H9 (cell line): ENCODE measurements at regions not wholly inside any gene's neighbourhood (a gene's known extent, or its start where the extent isn't known, plus 50 kb on each side); places are given as distances from the start of the nearest gene placed in this dataset.

Source experiments
- DNase-seq: peaks from one replicate; pipeline ENCODE4 v3.0.0-alpha.2; 2017
- H2AFZ ChIP-seq: one replicate; pipeline ENCODE4 v1.6.1; 2013; ENCODE audit warnings: mild to moderate bottlenecking, low read length, control low read depth, moderate library complexity
- H2AK5ac ChIP-seq: 2 replicates; pipeline ENCODE4 v1.6.1; 2013; ENCODE audit warnings: low read length, control low read depth, mixed read lengths; ENCODE audit not compliant: insufficient read length
- H2BK120ac ChIP-seq: one replicate; pipeline ENCODE4 v1.6.1; 2013; ENCODE audit warnings: low read depth, mild to moderate bottlenecking, low read length, control low read depth, inconsistent platforms; ENCODE audit not compliant: poor library complexity, severe bottlenecking
- H2BK12ac ChIP-seq: 2 replicates; pipeline ENCODE4 v1.6.1; 2013; ENCODE audit warnings: low read length, control low read depth, mixed read lengths, low read depth; ENCODE audit not compliant: insufficient read length
- H2BK15ac ChIP-seq: 2 replicates; pipeline ENCODE4 v1.6.1; 2013; ENCODE audit warnings: low read depth, low read length, control low read depth
- H2BK20ac ChIP-seq: one replicate; pipeline ENCODE4 v1.6.1; 2013; ENCODE audit warnings: low read depth, mild to moderate bottlenecking, low read length, control low read depth, inconsistent platforms; ENCODE audit not compliant: poor library complexity, severe bottlenecking
- H2BK5ac ChIP-seq: 2 replicates; pipeline ENCODE4 v1.6.1; 2013; ENCODE audit warnings: low read length, control low read depth, mixed read lengths; ENCODE audit not compliant: insufficient read length
- H3K14ac ChIP-seq: 2 replicates; pipeline ENCODE4 v1.6.1; 2013; ENCODE audit warnings: low read length, control low read depth; ENCODE audit not compliant: insufficient read depth
- H3K18ac ChIP-seq: 2 replicates; pipeline ENCODE4 v1.6.1; 2013; ENCODE audit warnings: low read depth, mild to moderate bottlenecking, mixed read lengths, low read length, control low read depth; ENCODE audit not compliant: insufficient read length
- H3K23ac ChIP-seq: 2 replicates; pipeline ENCODE4 v1.6.1; 2013; ENCODE audit warnings: low read length, control low read depth, mixed read lengths, low read depth; ENCODE audit not compliant: insufficient read length
- H3K23me2 ChIP-seq: 2 replicates; pipeline ENCODE4 v1.6.1; 2013; ENCODE audit warnings: low read depth, mild to moderate bottlenecking, mixed read lengths, low read length, control low read depth; ENCODE audit not compliant: insufficient read length, poor library complexity, severe bottlenecking
- H3K27ac ChIP-seq: 2 replicates; pipeline ENCODE4 v1.5.1; 2013; ENCODE audit warnings: low read length, control low read depth, mixed read lengths, low read depth; ENCODE audit not compliant: insufficient read length
- H3K27me3 ChIP-seq: 2 replicates; pipeline ENCODE4 v1.6.1; 2013; ENCODE audit warnings: low read length, control low read depth, inconsistent platforms; ENCODE audit not compliant: insufficient read depth
- H3K4ac ChIP-seq: 2 replicates; pipeline ENCODE4 v1.6.1; 2013; ENCODE audit warnings: low read depth, mild to moderate bottlenecking, control low read depth, inconsistent platforms, low read length, moderate library complexity
- H3K4me1 ChIP-seq: 2 replicates; pipeline ENCODE4 v1.6.1; 2013; ENCODE audit warnings: low read length, control low read depth, inconsistent platforms; ENCODE audit not compliant: insufficient read depth
- H3K4me2 ChIP-seq: 2 replicates; pipeline ENCODE4 v1.6.1; 2013; ENCODE audit warnings: low read length, control low read depth, mixed read lengths; ENCODE audit not compliant: insufficient read length, insufficient read depth
- H3K56ac ChIP-seq: 2 replicates; pipeline ENCODE4 v1.6.1; 2013; ENCODE audit warnings: low read depth, mild to moderate bottlenecking, mixed read lengths, low read length, control low read depth; ENCODE audit not compliant: insufficient read length
- H3K79me1 ChIP-seq: 2 replicates; pipeline ENCODE4 v1.6.1; 2013; ENCODE audit warnings: low read depth, mild to moderate bottlenecking, moderate library complexity, low read length, control low read depth, inconsistent platforms; ENCODE audit not compliant: insufficient read depth, poor library complexity, severe bottlenecking
- H3K79me2 ChIP-seq: 2 replicates; pipeline ENCODE4 v1.6.1; 2013; ENCODE audit warnings: low read length, control low read depth, inconsistent platforms; ENCODE audit not compliant: insufficient read depth
- H3K9ac ChIP-seq: 2 replicates; pipeline ENCODE4 v1.6.1; 2013; ENCODE audit warnings: low read length, control low read depth, mixed read lengths; ENCODE audit not compliant: insufficient read length; ENCODE audit errors: extremely low read depth
- H3K9me3 ChIP-seq: one replicate; pipeline ENCODE4 v1.6.1; 2013; ENCODE audit warnings: low read depth, low read length, inconsistent platforms; ENCODE audit not compliant: control insufficient read depth
- H3T11ph ChIP-seq: one replicate; pipeline ENCODE4 v1.6.1; 2013; ENCODE audit warnings: mild to moderate bottlenecking, low read length, control low read depth, inconsistent platforms
- H4K20me1 ChIP-seq: one replicate; pipeline ENCODE4 v1.6.1; 2013; ENCODE audit not compliant: control insufficient read depth, insufficient read length, insufficient read depth
- H4K5ac ChIP-seq: 2 replicates; pipeline ENCODE4 v1.6.1; 2013; ENCODE audit warnings: low read depth, mild to moderate bottlenecking, mixed read lengths, low read length, control low read depth; ENCODE audit not compliant: insufficient read length
- H4K8ac ChIP-seq: replicated peaks from 2 replicates; pipeline ENCODE4 v1.6.1; 2013; ENCODE audit warnings: low read length, control low read depth, mixed read lengths, low read depth; ENCODE audit not compliant: insufficient read length
- H4K91ac ChIP-seq: 2 replicates; pipeline ENCODE4 v1.6.1; 2013; ENCODE audit warnings: low read depth, mild to moderate bottlenecking, moderate library complexity, mixed read lengths, low read length, control low read depth; ENCODE audit not compliant: insufficient read length
- H3K27ac Mint-ChIP-seq, 3 experiments: 2 replicates in 2 of 3; 3 replicates in 1 of 3; pipeline ENCODE4 v1.8.0; 2020 to 2021; ENCODE audit warnings: mixed read lengths in 3 of 3, mild to moderate bottlenecking in 1 of 3, moderate library complexity in 1 of 3
- H3K27me3 Mint-ChIP-seq: 2 replicates; pipeline ENCODE4 v1.8.0; 2021; ENCODE audit warnings: low read depth, mild to moderate bottlenecking, moderate library complexity, mixed read lengths
- H3K36me3 Mint-ChIP-seq, 3 experiments: 2 replicates in 2 of 3; 3 replicates in 1 of 3; pipeline ENCODE4 v1.8.0; 2020 to 2021; ENCODE audit warnings: low read depth in 3 of 3, mixed read lengths in 3 of 3; ENCODE audit not compliant: insufficient read depth in 1 of 3
- H3K4me1 Mint-ChIP-seq, 2 experiments: 2 replicates each; pipeline ENCODE4 v1.8.0; 2020; ENCODE audit warnings: mixed read lengths in 2 of 2
- H3K4me3 Mint-ChIP-seq, 2 experiments: 2 replicates in 1 of 2; 3 replicates in 1 of 2; pipeline ENCODE4 v1.8.0; 2020 to 2021; ENCODE audit warnings: mild to moderate bottlenecking in 2 of 2, mixed read lengths in 2 of 2, moderate library complexity in 1 of 2
- H3K9me3 Mint-ChIP-seq, 2 experiments: 2 replicates in 1 of 2; 3 replicates in 1 of 2; pipeline ENCODE4 v1.8.0; 2020; ENCODE audit warnings: mild to moderate bottlenecking in 2 of 2, mixed read lengths in 2 of 2, moderate library complexity in 1 of 2
- CTCF ChIP-seq: fragments of 200-600 bp; sonication (generic); conservative IDR thresholded peaks from 3 replicates; pipeline ENCODE4 v1.8.0; 2021; ENCODE audit warnings: antibody characterized with exemption, mild to moderate bottlenecking
- WGBS: extraction: QIAGEN DNeasy Blood & Tissue Kit; methylation state at CpG from one replicate; pipeline ENCODE4 v1.1.7; 2013; ENCODE audit warnings: missing lambda C conversion rate, low lambda C conversion rate, mixed read lengths; ENCODE audit not compliant: insufficient read length; ENCODE audit errors: extremely low coverage; 5-methylcytosine and 5-hydroxymethylcytosine counted together

- no peak overlapping the region for H3K9ac ChIP-seq
- no peak overlapping the region for H2BK12ac ChIP-seq
- H4K5ac ChIP-seq: no peak overlapping the region
- H3K4ac ChIP-seq: no peak overlapping the region
- H4K20me1 ChIP-seq: no peaks in the 10 kb centered on the region
- no peaks in the 10 kb centered on the region for H3K27me3 Mint-ChIP-seq
- H4K8ac ChIP-seq: no peak overlapping the region
- no peak overlapping the region for H2BK20ac ChIP-seq
- H3K27me3 ChIP-seq: no peaks in the 10 kb centered on the region
- no peak overlapping the region for H2AFZ ChIP-seq
- no peak overlapping the region for H3K4me2 ChIP-seq
- no peaks in the 10 kb centered on the region for H3K9me3 ChIP-seq
- no peak overlapping the region for H3K18ac ChIP-seq
- no peak overlapping the region for H3K14ac ChIP-seq
- no CpG with 5 or more reads among the region's 2 CpGs for WGBS
- H3K79me2 ChIP-seq: no peaks in the 10 kb centered on the region
- peak; percentile 72 for TF ChIP-seq CTCF
- H3K27ac ChIP-seq: no peak overlapping the region
- H3K4me1 ChIP-seq: no peaks in the 10 kb centered on the region
- H4K91ac ChIP-seq: no peak overlapping the region
- no peaks in the 10 kb centered on the region for H3K79me1 ChIP-seq
- DNase-seq: peak; percentile 72
- no peak overlapping the region for H2BK15ac ChIP-seq
- H3K23ac ChIP-seq: no peak overlapping the region
- H2BK120ac ChIP-seq: no peak overlapping the region
- H3K23me2 ChIP-seq: no peaks in the 10 kb centered on the region
- H2AK5ac ChIP-seq: no peak overlapping the region
- H2BK5ac ChIP-seq: no peak overlapping the region
- no peak overlapping the region for H3K56ac ChIP-seq
- H3K27ac Mint-ChIP-seq: no peak overlapping the region
- H3K36me3 Mint-ChIP-seq: no peaks in the 10 kb centered on the region
- no peak overlapping the region for H3T11ph ChIP-seq
- H3K4me1 Mint-ChIP-seq: no peaks in the 10 kb centered on the region
- H3K4me3 Mint-ChIP-seq: no peak overlapping the region
- H3K9me3 Mint-ChIP-seq: no peaks in the 10 kb centered on the region
Measured at GRCh38 chr3:59313365-59313764, 263.5 kb upstream of the CFAP20DC start.
